Peyer's patch (tissue), 4 donors: ENCODE measurements at regions not wholly inside any gene's neighbourhood (a gene's known extent, or its start where the extent isn't known, plus 50 kb on each side); places are given as distances from the start of the nearest gene placed in this dataset.

Source experiments
- POLR2A ChIP-seq, 2 donors: fragments of 450-650 bp; IDR thresholded peaks; one replicate each; pipeline ENCODE4 v1.5.1; 2017; ENCODE audit warnings: antibody characterized with exemption in 2 of 2, mild to moderate bottlenecking in 2 of 2, moderate library complexity in 2 of 2
- TF ChIP-seq, protein P1 (sequence below), 6 experiments: fragments of 450-650 bp in 4 of 6; fragments of 200-600 bp in 2 of 6; sonication (generic) in 1 of 6; IDR thresholded peaks; one replicate each; pipeline ENCODE4 v1.5.1; 2017 to 2019; ENCODE audit warnings: antibody characterized with exemption in 6 of 6, mild to moderate bottlenecking in 3 of 6, moderate library complexity in 1 of 6

DNA sequence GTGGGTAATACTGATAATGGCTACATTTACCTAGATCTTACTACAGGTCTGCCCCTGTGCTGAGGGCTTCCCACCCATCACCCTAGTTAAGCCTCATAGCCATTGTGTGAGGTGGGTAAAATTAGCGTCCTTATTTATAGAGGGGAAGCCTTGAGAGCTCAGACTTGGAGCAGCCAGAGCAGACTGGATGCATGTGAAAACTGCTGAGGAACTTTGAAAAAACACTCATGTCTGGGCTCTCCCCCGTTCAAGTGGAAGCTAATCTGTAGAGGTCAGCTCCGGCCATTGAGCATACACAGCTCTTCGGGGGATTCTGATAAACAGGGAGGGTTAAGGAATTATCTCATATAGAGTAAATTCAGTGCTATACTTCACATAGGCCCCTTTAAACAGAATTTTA, 389.7 kb downstream of the RPS6KC1 start:
- TF ChIP-seq POLR2A (IDR thresholded peaks at IDR 0.05) = no peak
- TF ChIP-seq, protein P1, sequence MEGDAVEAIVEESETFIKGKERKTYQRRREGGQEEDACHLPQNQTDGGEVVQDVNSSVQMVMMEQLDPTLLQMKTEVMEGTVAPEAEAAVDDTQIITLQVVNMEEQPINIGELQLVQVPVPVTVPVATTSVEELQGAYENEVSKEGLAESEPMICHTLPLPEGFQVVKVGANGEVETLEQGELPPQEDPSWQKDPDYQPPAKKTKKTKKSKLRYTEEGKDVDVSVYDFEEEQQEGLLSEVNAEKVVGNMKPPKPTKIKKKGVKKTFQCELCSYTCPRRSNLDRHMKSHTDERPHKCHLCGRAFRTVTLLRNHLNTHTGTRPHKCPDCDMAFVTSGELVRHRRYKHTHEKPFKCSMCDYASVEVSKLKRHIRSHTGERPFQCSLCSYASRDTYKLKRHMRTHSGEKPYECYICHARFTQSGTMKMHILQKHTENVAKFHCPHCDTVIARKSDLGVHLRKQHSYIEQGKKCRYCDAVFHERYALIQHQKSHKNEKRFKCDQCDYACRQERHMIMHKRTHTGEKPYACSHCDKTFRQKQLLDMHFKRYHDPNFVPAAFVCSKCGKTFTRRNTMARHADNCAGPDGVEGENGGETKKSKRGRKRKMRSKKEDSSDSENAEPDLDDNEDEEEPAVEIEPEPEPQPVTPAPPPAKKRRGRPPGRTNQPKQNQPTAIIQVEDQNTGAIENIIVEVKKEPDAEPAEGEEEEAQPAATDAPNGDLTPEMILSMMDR (IDR thresholded peaks at IDR 0.05) = no peak
